AG09319 (cell line): ENCODE measurements at regions not wholly inside any gene's neighbourhood (a gene's known extent, or its start where the extent isn't known, plus 50 kb on each side); places are given as distances from the start of the nearest gene placed in this dataset.

Experiments used
- DNase-seq: peaks from one replicate; pipeline ENCODE4 v3.0.0-alpha.2; 2010; ENCODE audit warnings: low read depth; ENCODE audit errors: extremely low read depth
- TF ChIP-seq, protein P1 (sequence below): IDR thresholded peaks from 2 replicates; pipeline ENCODE4 v1.5.1; 2011; ENCODE audit warnings: low read depth, mild to moderate bottlenecking, inconsistent platforms, low read length, moderate library complexity

DNA sequence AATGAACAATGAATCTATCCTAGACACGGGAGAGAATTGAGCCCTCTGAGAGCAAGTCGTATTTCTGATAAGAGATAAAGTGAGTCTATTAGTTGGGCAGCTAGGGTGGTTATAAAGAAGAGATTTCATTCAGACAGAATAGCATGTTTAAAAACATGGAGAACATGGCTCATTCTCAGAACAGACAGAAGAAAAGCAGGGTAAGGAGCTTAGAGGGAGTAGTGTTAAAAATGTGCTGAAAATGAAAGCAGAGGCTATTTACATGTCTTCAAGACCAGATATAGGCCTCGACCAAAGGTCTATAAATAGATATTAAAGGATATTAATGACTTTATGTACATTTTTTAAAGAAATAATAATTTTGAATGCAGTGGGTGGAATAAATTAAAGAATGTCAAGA, 149.5 kb downstream of the SLITRK1 start:
- TF ChIP-seq, protein P1, sequence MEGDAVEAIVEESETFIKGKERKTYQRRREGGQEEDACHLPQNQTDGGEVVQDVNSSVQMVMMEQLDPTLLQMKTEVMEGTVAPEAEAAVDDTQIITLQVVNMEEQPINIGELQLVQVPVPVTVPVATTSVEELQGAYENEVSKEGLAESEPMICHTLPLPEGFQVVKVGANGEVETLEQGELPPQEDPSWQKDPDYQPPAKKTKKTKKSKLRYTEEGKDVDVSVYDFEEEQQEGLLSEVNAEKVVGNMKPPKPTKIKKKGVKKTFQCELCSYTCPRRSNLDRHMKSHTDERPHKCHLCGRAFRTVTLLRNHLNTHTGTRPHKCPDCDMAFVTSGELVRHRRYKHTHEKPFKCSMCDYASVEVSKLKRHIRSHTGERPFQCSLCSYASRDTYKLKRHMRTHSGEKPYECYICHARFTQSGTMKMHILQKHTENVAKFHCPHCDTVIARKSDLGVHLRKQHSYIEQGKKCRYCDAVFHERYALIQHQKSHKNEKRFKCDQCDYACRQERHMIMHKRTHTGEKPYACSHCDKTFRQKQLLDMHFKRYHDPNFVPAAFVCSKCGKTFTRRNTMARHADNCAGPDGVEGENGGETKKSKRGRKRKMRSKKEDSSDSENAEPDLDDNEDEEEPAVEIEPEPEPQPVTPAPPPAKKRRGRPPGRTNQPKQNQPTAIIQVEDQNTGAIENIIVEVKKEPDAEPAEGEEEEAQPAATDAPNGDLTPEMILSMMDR = no peak
- no peak for DNase-seq

DNA sequence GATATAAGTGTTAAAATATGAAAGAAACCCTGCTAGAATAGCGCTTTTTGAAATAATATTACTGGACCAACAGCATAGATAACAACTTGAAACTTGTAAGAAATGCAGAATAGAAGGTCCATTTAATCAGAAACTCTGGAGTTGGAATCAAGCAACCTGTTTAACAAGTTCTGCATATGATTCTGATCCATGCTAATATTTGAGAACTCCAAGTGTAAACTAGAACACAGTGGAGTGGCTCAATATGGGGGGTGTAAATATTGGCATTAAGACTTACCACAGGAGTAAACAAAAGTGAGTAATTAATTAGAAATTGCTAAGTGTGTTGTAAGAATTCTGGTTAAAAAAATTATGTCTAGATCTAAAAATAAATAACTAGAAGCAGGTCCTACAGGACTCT, 151.2 kb downstream of the SLITRK1 start:
- TF ChIP-seq, protein P1 = no peak
- DNase-seq = no peak

DNA sequence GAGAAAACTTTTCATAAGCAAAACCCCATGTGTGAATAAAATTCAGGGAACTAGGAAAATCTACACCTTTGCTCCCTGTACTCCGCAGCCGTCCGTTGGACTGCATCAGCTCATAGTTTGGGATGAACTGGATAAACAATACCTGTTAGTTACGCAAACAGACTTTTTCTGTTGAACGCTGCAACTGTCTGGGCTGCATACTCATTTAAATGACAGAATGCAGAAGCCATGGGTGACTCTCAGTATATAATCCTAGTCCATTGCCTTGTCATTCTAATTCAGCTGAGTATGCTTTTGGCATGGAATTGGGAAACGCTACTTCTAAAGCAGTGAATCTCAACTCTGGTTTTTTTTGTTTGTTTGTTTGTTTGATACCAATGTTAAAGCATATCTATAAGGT, 151.6 kb downstream of the SLITRK1 start:
- DNase-seq = no peak
- TF ChIP-seq, protein P1 = no peak

DNA sequence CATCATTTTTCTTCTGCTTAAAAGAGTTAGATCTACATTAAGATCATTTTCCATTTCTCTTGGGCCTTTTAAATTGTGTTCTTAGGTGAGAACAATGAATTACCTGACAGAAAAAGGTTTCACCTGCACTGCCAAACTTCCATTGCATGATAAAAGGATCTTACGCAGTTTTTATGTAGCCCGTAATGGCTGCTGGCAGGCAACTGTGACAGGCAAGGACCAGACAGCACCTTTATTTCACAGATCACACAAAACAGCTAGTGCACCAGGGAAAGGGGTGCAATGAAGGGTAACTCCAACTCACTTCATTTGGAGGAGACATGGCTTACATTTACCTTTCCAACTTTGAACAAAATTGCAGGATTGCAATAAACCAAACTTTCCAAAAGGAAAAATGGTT, 159.8 kb downstream of the SLITRK1 start:
- no peak for DNase-seq
- TF ChIP-seq, protein P1 = no peak

DNA sequence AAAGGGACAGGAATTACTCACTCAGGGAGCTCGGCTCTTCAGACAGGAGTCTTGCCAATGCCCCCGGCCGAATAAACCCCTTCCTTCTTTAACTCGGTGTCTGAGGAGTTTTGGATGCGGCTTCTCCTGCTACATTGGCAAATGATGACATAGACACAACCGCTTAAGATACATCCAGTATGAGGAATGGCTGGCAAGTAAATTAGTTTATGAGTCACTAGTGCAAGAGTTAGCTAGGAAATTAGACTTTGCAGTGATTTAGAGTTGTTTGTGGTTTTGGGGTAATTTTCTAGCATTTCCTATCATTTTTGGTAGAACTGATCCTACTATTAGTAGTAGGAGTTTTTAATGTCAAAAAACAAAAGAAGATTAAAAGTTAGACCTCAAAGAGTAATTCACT, 166.2 kb downstream of the SLITRK1 start:
- no peak for DNase-seq
- TF ChIP-seq, protein P1 = no peak

DNA sequence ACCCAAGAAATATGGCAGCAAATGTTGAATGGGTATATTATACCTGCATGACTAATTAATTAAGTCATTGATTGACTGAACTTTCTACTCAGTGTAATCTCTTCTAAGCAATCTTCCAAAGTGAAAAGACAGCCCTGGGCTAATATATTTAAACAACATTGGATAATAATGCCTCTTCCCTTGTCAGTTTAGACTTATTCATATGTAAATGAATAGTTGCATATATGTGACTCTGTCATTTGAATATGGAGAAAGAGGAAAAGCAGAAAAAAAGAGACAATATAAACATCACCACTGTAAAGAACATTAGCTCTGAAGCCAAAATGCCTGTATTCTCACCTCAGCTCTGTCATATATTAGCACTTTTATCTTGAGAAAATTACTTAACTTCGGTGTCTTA, 168.0 kb downstream of the SLITRK1 start:
- DNase-seq = no peak

DNA sequence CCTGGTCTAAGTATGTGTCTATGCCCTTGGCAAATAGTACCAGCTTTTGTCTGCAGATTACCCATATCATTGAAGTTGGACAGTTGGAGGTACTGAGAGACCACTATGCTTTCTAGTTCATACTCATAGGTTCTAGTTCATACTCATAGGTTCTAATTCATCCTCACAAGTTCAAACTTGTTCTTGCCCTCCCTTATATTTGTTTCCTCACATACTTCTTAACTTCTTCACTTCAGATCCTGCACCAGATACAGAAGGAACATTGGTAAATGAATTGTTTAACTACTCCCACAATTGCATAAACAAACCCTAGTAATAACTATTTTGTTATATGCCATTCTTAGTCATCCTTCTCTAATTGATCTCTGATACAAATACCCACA, 172.2 kb downstream of the SLITRK1 start:
- no peak for DNase-seq
- TF ChIP-seq, protein P1 = no peak

More for the DNA sequence above, 168.0 kb downstream of the SLITRK1 start:
- TF ChIP-seq, protein P1 = no peak
